H1 (cell line): ENCODE measurements at regions not wholly inside any gene's neighbourhood (a gene's known extent, or its start where the extent isn't known, plus 50 kb on each side); places are given as distances from the start of the nearest gene placed in this dataset.

Experiments
- ATF2 ChIP-seq: IDR thresholded peaks from 2 replicates; pipeline ENCODE4 v1.6.1; 2012; ENCODE audit warnings: low read length, inconsistent platforms
- CTCF ChIP-seq, 3 experiments: IDR thresholded peaks; 1 replicate in 2 of 3; 2 replicates in 1 of 3; pipeline versions ENCODE4 v1.5.1 to v1.6.1; 2011; ENCODE audit warnings: low read length in 3 of 3, mild to moderate bottlenecking in 3 of 3, inconsistent platforms in 2 of 3, low read depth in 1 of 3, moderate library complexity in 1 of 3; ENCODE audit not compliant: insufficient read depth in 1 of 3; ENCODE audit errors: control extremely low read depth in 1 of 3
- E2F6 ChIP-seq: IDR thresholded peaks from 2 replicates; pipeline ENCODE4 v1.6.1; 2012; ENCODE audit warnings: inconsistent platforms
- EZH2 ChIP-seq: fragments of 200-600 bp; sonication (generic); IDR thresholded peaks from 2 replicates; pipeline ENCODE4 v1.7.1; 2012; ENCODE audit warnings: low read depth, mild to moderate bottlenecking, moderate library complexity, low read length, inconsistent platforms; ENCODE audit not compliant: severe bottlenecking
- KDM5A ChIP-seq: fragments of 200-600 bp; IDR thresholded peaks from 2 replicates; pipeline ENCODE4 v1.7.1; 2012; ENCODE audit warnings: mild to moderate bottlenecking, low read length, inconsistent platforms, mixed read lengths
- MAX ChIP-seq: IDR thresholded peaks from 2 replicates; pipeline ENCODE4 v1.6.1; 2012; ENCODE audit warnings: inconsistent platforms
- POLR2A ChIP-seq, 2 experiments: IDR thresholded peaks; 1 replicate in 1 of 2; 2 replicates in 1 of 2; pipeline ENCODE4 v1.6.1; 2011; ENCODE audit warnings: low read depth in 2 of 2, low read length in 2 of 2, mild to moderate bottlenecking in 2 of 2; ENCODE audit errors: control extremely low read depth in 1 of 2
- POLR2AphosphoS5 ChIP-seq: IDR thresholded peaks from 2 replicates; pipeline ENCODE4 v1.6.1; 2011; ENCODE audit warnings: low read depth, low read length
- RAD21 ChIP-seq, 2 experiments: IDR thresholded peaks in 1 of 2; conservative IDR thresholded peaks in 1 of 2; 2 replicates each; pipeline ENCODE4 v1.6.1; 2011; ENCODE audit warnings: low read depth in 2 of 2, low read length in 2 of 2, improper control_type of control experiment in 1 of 2, inconsistent platforms in 1 of 2, mild to moderate bottlenecking in 1 of 2, moderate library complexity in 1 of 2

- peak in 2 of 3 experiments; percentile 5 to 20; a peak in 1 of 4 replicates for TF ChIP-seq CTCF (IDR thresholded peaks at IDR 0.05; ENCODE audit: control extremely low read depth in 1 of 3, insufficient read depth in 1 of 3, low read depth in 1 of 3, low read length in 3 of 3)
- no peak for TF ChIP-seq POLR2AphosphoS5
- TF ChIP-seq POLR2A (IDR thresholded peaks at IDR 0.05; ENCODE audit: control extremely low read depth in 1 of 2, low read depth in 2 of 2, low read length in 2 of 2): no peak
- peak; percentile 44 to 59 for TF ChIP-seq RAD21 (IDR thresholded peaks at IDR 0.05 in 1 of 2, conservative IDR thresholded peaks at IDR 0.05 in 1 of 2; ENCODE audit: low read depth in 2 of 2, low read length in 2 of 2)
- TF ChIP-seq MAX: no peak
- TF ChIP-seq EZH2: no peak
- TF ChIP-seq KDM5A: no peak
- TF ChIP-seq E2F6: no peak
- no peak for TF ChIP-seq ATF2
Measured at GRCh38 chr9:95379630-95380029, 62.1 kb upstream of the FANCC start.
